ENCODE measurements at regions not wholly inside any gene's neighbourhood (a gene's known extent, or its start where the extent isn't known, plus 50 kb on each side); places are given as distances from the start of the nearest gene placed in this dataset.

GRCh38 chr15:39209548-39210211 is 371.2 kb upstream of the THBS1 start:
- TF ChIP-seq CTCF (IDR thresholded peaks at IDR 0.05; ENCODE audit: insufficient read depth, low read length, poor library complexity, severe bottlenecking) (no peak), EZH2phosphoT487 (conservative IDR thresholded peaks at IDR 0.05; ENCODE audit: low read length) (no peak)

Data from SU-DHL-6 (cell line).